Putamen (tissue), 1 donor: ENCODE measurements at regions not wholly inside any gene's neighbourhood (a gene's known extent, or its start where the extent isn't known, plus 50 kb on each side); places are given as distances from the start of the nearest gene placed in this dataset.
"Not testable (repeated sequence)": the region's sequence is repeated elsewhere in the genome, so short reads cannot be mapped to it uniquely, and the experiment has no call there.

Experiments
- DNase-seq: peaks from one replicate; pipeline ENCODE4 v3.0.0-alpha.2; 2016; ENCODE audit warnings: low spot score

DNA sequence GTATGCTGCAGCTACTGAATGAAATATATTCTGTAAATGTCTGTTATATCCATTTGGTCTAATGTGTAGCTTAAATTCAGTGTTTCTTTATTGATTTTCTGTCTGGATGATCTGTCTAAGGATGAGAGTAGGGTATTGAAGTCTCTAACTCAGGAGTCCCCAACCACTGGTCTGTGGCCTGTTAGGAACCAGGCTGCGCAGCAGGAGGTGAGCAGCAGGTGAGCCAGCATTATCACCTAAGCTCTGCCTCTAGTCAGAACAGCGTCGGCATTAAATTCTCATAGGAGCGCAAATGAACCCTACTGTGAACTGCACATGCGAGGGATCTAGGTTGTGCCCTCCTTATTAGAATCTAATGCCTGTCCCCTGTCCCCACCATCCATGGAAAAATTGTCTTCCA, 329.7 kb upstream of the RGS6 start:
- DNase-seq, result no peak

- no peak for DNase-seq
Observed at GRCh38 chr14:71604231-71604630, 328.0 kb upstream of the RGS6 start.

GRCh38 chr14:71606064-71606463, 326.2 kb upstream of the RGS6 start:
- no peak for DNase-seq

DNA sequence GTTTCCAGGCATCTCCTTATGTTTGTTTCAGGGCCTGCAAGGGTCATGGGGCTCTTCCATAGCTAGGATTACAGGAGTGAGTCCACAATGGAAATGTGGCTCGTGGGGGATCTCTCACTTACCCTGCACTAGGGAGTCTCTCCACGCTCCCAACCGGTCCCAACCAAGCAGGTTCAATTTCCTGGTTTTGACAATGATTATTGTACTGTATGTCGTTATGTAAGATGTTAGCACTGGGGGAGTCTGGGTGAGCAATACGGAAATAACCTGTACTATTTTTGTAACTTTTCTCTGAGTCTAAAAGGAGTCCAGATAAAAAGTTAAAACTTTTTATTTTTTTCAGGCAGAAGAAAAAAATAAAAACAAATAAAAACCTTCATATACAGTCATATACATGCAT, 325.7 kb upstream of the RGS6 start:
- DNase-seq, result peak; percentile 53

DNA sequence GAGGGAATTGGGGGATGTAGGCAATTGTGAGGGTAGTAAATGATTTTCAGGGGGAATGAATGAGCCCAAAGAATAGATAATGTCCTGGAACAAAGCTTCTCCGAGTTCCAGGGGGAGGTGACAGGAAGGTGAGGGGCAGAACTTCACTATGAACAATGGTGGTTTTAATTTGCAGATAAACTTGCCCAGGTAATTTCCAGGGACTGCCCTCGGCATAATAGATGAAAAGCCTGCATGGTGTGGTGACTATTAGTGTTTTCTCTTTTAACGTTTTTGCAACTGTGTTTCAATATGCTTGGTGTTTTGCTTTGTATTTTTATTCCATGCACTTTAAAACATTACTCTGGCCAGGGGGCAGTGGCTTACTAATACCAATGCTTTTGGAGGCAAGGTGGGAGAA, 325.2 kb upstream of the RGS6 start:
- DNase-seq, result no peak

DNA sequence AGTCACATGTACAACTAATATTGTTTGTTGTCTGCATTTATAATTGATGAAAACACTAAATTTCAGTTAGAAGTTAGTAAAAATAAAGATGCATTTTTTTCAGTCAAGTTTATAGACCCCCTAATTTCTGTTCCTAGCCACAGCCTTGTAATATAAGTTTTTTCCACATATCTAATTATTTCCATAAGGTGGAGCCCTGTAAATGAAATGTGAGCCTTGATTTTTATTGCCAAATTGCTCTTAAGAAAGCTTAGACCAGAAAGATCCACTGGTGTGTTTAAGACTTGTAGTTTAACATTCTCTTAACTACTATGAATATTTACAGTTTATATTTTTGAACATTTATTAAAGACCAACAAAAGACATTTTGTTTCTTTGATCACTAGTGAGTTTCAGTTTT, 322.1 kb upstream of the RGS6 start:
- no peak for DNase-seq

GRCh38 chr14:71610797-71611196, 321.4 kb upstream of the RGS6 start:
- DNase-seq, result no peak

DNA sequence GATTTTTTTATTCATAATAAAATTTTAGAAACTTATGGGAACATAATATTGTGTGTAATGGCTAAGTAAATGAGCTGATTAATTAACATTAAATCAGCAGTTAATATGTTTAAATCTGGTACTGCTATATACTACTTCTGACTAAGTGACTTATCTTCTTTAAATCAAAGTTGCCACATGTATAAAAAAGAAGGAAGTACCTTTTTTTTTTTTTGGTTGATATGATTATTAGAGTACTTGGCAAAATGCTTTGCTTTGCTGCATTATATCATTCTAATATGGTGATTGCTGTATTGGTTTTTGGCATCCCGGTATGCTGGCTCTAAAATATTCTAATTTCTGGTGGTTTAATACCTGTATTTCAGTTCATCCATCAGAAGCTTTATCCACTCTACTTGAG, 319.1 kb upstream of the RGS6 start:
- no peak for DNase-seq

- DNase-seq, result no peak
Observed at GRCh38 chr14:71616013-71616412, 316.2 kb upstream of the RGS6 start.

DNA sequence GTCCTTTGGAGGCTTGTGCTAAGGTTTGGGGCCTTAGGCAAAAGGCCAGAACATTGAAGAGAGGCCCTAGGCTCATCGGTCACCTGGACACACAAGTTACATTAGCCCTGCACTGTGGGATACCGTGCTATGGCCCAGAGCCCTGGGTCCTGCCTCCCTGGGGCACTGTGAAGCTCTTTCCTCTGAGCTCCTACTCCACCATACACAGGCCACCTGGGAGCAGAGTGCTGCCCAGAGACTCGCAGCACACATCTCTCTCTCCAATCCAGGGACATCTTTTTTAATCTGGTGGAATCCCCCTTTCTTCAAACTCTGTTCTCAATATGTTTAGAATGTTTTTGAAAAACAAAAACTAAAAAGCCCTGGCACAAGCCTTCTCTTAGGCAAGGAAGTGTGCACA, 314.2 kb upstream of the RGS6 start:
- DNase-seq, result no peak

DNA sequence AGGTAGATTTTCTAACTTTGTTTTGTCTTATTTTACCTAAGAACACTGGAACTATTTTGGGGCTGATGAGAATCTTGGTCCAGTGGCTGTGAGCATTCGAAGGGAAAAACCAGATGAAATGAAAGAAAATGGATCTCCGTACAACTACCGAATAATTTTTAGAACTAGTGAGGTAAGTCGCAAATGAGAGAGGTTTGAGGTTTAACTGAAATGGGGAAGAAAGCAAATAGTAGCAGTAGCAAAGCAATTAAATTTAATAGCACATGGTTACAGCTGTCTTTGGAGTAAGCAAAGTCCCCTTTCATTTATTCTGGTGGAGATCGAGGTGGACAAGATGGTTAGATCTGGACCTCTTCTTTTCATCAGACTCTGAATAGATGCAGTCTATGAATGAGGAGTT, 313.5 kb upstream of the RGS6 start:
- no peak for DNase-seq

DNA sequence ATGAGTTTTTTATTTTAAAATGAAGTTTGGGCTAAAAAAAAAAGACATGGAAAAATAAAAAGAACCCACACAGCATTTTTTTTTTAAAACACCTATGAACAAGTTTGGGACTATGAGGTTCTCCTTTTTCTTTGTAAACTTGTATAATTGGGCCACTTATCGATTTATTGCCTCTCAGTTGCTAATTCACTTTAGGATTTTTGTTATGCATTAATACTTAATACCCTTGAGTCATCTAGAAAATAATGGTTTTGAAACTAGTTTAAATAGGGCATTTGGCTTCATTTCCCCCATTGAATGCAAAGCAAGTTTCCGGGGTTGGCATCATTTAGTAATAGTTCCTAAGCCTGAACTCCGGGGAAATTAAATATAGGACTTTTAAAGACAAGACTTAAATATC, 312.8 kb upstream of the RGS6 start:
- no peak for DNase-seq

- DNase-seq, result no peak
Observed at GRCh38 chr14:71620401-71620800, 311.8 kb upstream of the RGS6 start.

GRCh38 chr14:71621276-71621675, 311.0 kb upstream of the RGS6 start:
- DNase-seq, result no peak

- DNase-seq, result no peak
Observed at GRCh38 chr14:71621980-71622605, 310.1 kb upstream of the RGS6 start.

- DNase-seq, result no peak
Observed at GRCh38 chr14:71623939-71624338, 308.3 kb upstream of the RGS6 start.

DNA sequence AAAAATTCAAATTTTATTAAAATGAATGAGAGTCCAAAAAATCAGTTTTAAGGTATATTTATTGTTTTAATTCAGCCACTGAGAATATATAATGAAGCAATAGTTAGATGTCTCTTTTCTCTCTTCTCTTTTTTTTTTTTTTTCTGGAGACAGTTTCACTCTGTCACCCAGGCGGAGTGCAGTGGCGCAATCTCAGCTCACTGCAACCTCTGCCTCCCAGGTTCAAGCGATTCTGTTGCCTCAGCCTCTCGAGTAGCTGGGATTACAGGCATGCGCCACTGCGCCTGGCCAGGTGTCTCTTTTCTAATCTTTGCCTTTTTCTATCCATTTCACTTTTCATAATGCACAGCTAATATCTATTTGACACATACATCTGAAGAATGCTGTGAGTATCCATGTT, 307.1 kb upstream of the RGS6 start:
- DNase-seq, result no peak

- no peak for DNase-seq
Observed at GRCh38 chr14:71625891-71626701, 306.1 kb upstream of the RGS6 start.

DNA sequence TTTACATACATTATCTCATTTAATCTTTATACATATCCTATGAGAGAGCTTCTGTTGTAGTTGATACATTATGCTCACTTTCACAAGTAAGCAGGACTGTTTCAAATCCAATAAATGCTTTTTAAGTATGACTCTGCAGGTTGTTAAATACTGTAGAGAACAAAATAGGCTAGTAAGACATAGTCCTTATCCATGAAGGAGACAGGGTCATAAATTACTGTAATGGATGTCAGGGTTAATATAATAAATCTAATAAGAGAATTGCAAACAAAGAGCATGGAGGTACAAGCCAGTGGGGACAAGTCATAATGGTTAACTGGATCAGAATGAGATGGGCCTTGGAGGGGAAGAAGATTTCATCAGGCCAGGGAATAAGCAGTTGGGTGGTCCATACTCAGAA, 303.8 kb upstream of the RGS6 start:
- no peak for DNase-seq

GRCh38 chr14:71629250-71629649, 303.0 kb upstream of the RGS6 start:
- DNase-seq, result no peak

DNA sequence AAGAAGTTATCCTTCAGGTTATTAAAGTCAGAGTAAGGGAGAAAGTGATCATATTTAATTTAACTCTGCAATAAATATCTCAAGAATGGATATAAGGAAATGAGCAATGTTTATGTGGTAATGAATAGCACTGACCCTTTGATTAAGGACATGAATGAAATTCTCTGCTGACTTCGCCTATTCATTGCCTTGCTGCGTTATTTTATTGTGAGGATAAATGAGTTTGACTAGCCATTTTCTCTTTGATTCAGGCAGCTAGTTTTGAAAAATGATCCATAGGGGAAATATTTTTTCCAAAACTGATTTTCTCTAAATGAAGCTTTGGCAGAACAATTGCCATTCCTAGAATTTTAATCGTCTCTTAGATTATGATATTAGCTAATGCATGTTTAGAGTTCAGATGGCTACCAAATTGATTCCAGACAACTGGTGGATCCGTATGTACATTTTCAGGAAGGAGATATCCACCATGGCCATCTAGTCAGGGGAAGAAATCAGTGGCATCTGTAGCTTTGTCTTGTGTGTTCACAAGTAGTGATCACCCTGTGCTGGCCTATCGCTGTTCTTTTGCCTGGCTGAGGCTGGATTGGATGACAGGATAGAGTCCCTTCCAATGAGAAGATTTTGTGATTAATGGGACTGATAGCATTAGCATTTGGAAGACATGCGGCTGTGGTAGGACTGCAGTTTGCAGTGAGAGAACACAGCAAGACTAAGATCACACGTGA, 302.3 kb upstream of the RGS6 start:
- no peak for DNase-seq

DNA sequence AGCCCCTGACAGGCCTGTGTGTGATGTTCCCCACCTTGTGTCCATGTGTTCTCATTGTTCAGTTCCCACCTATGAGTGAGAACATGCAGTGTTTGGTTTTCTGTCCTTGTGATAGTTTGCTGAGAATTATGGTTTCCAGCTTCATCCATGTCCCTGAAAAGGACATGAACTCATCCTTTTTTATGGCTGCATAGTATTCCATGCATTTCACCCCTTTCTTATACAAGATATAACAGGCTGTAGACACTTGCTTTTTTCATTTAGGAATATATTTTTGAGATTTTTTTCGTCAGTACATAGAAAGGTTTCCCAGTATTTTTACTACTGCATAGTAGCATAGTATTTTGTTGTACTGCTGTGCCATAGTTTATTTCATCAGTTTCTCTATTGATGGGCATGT, 301.2 kb upstream of the RGS6 start:
- DNase-seq, result not testable (repeated sequence)

DNA sequence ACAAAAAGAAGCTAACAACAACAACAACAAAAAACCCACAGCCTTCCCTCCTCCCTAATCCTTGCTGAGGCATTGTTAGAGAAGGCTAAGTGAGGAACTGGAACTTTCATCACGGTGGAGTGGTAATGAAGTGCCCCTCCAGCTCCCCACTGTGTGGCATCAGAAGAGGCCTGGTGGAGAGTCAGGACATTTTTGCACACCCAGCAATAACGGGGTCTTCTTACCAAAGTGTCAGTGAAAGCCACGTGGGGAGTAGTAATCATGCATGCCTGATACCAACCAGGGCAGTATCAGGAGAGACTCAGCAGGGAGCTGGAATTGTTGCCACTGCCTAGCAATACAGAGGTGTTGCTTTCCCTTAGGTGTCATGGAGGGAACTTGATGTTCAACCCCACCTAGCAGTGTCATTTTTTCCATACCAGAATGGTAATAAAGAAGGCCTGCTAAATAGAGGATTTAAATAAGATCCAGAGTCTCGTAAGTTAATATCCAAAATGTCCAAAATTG, 299.7 kb upstream of the RGS6 start:
- DNase-seq, result no peak
